ENCODE measurements at regions not wholly inside any gene's neighbourhood (a gene's known extent, or its start where the extent isn't known, plus 50 kb on each side); places are given as distances from the start of the nearest gene placed in this dataset.

- no peak overlapping the region for H3K4me2 ChIP-seq
- ATAC-seq (no peak), FAIRE-seq (no peak), DNase-seq (ENCODE audit: low read depth in 1 of 2, low spot score in 1 of 2) (no peak)
- peak overlapping the region in 1 of 2 experiments; percentile 23; a peak in 1 of 6 replicates for H3K27ac ChIP-seq
- ChIA-PET CTCF (interaction anchor here (1.0 to 10.0 kb wide), 4 partner anchors 8 to 334 kb away, joined by 3 to 94 read pairs (median 32); no protein-coding TSS in a partner anchor), POLR2A (no interaction called here)
- TF ChIP-seq POLR2A (IDR thresholded peaks at IDR 0.05; ENCODE audit: low read length) (0 out of 2 replicates have a peak, but pooled peaks have one; percentile 3), ZFP36 (IDR thresholded peaks at IDR 0.05; ENCODE audit: borderline replicate concordance, partially characterized antibody) (no peak)
- H3K9me3 ChIP-seq: no peaks in the 10 kb centered on the region; the same call in 2 of the 3 replicates
- H3K4me1 ChIP-seq: no peaks in the 10 kb centered on the region
- H3K4me3 ChIP-seq: no peak overlapping the region
- 69% methylated on average over 15 of the region's 17 CpGs for WGBS (ENCODE audit: missing lambda C conversion rate)
Observed at GRCh38 chr20:51321343-51322163, 221.0 kb downstream of the NFATC2 start.

GRCh38 chr20:51319522-51319921 lies 223.0 kb downstream of the NFATC2 start:
- no peak for FAIRE-seq
- no peaks in the 10 kb centered on the region for H3K4me1 ChIP-seq
- no peak for DNase-seq (ENCODE audit: low read depth in 1 of 2, low spot score in 1 of 2)

More at GRCh38 chr20:51319522-51319921, 223.0 kb downstream of the NFATC2 start:
- TF ChIP-seq ATOH8 (CRISPR knock-in tag; IDR thresholded peaks at IDR 0.05; ENCODE audit: low read depth): no peak
- no peak for TF ChIP-seq MAFK (IDR thresholded peaks at IDR 0.05; ENCODE audit: partially characterized antibody)
- no peak for TF ChIP-seq HMGXB4 (CRISPR knock-in tag; IDR thresholded peaks at IDR 0.05; ENCODE audit: borderline replicate concordance)
- no peak for TF ChIP-seq EP300 (IDR thresholded peaks at IDR 0.05)
- TF ChIP-seq HOXB13 (CRISPR knock-in tag; IDR thresholded peaks at IDR 0.05; ENCODE audit: low read depth): no peak
- TF ChIP-seq FOSL2 (IDR thresholded peaks at IDR 0.05): no peak
- TF ChIP-seq FOSL2 (CRISPR knock-in tag; IDR thresholded peaks at IDR 0.05): no peak
- TF ChIP-seq TP53 (CRISPR knock-in tag; IDR thresholded peaks at IDR 0.05): no peak
- no peak for TF ChIP-seq CTCF (IDR thresholded peaks at IDR 0.05)
- TF ChIP-seq NFE2L2 (conservative IDR thresholded peaks at IDR 0.05; ENCODE audit: low read length): no peak
- TF ChIP-seq HOXA7 (CRISPR knock-in tag; IDR thresholded peaks at IDR 0.05): no peak
- no peak for TF ChIP-seq BHLHE40 (IDR thresholded peaks at IDR 0.05; ENCODE audit: low read depth, low read length)
- no peak for TF ChIP-seq RARB (CRISPR knock-in tag; IDR thresholded peaks at IDR 0.05)
- no peak for TF ChIP-seq CHD4 (IDR thresholded peaks at IDR 0.05; ENCODE audit: borderline replicate concordance)
- TF ChIP-seq CBX8 (IDR thresholded peaks at IDR 0.05): no peak
- H3K4me3 ChIP-seq: no peak overlapping the region
- POLR2A ChIA-PET: no interaction called here
- ATAC-seq: no peak
- CTCF ChIA-PET: interaction anchor here (1.5 to 1.7 kb wide), 2 partner anchors 304 to 338 kb away, joined by 3 to 4 read pairs; no protein-coding TSS in a partner anchor
- no peak overlapping the region for H3K4me2 ChIP-seq
- WGBS (ENCODE audit: missing lambda C conversion rate): 54% methylated on average over 5 of the region's 5 CpGs
- peaks cover 3% of the 10 kb centered on the region; the same call in 1 of the 3 replicates for H3K9me3 ChIP-seq
- peak overlapping the region in 1 of 2 experiments; percentile 12; a peak in 1 of 6 replicates for H3K27ac ChIP-seq
